Central memory CD8-positive, alpha-beta T cell (primary cell): ENCODE measurements at regions not wholly inside any gene's neighbourhood (a gene's known extent, or its start where the extent isn't known, plus 50 kb on each side); places are given as distances from the start of the nearest gene placed in this dataset.

ENCODE experiments used
- ATAC-seq: fragments of 150-1000 bp; cut with Tn5 transposase; replicated peaks from 2 replicates; pipeline ENCODE4 v1.10.0; 2022; ENCODE audit warnings: mild to moderate bottlenecking, moderate FRiP score, moderate number of reproducible peaks; ENCODE audit not compliant: poor library complexity, severe bottlenecking; ENCODE audit errors: extremely low read depth
- DNase-seq, 2 donors: peaks; one replicate each; pipeline ENCODE4 v3.0.0; 2021; ENCODE audit warnings: low spot score in 2 of 2
- H3K27ac Mint-ChIP-seq: one replicate; pipeline ENCODE4 v1.8.0; 2022; ENCODE audit warnings: low read depth, mild to moderate bottlenecking, moderate library complexity, mixed read lengths
- H3K27me3 Mint-ChIP-seq: one replicate; pipeline ENCODE4 v1.8.0; 2022; ENCODE audit warnings: mixed read lengths
- H3K36me3 Mint-ChIP-seq: one replicate; pipeline ENCODE4 v1.8.0; 2022; ENCODE audit warnings: mild to moderate bottlenecking, moderate library complexity, mixed read lengths; ENCODE audit not compliant: insufficient read depth
- H3K4me1 Mint-ChIP-seq: one replicate; pipeline ENCODE4 v1.8.0; 2022; ENCODE audit warnings: mixed read lengths
- H3K4me3 Mint-ChIP-seq: one replicate; pipeline ENCODE4 v1.8.0; 2022; ENCODE audit warnings: mild to moderate bottlenecking, moderate library complexity, mixed read lengths
- H3K9me3 Mint-ChIP-seq: one replicate; pipeline ENCODE4 v1.8.0; 2022; ENCODE audit warnings: mixed read lengths

- Mint-ChIP-seq H3K4me1 (no peaks in the 10 kb centered on the region), H3K27ac (no peak overlapping the region), H3K27me3 (peaks cover 57% of the 10 kb centered on the region), H3K4me3 (no peak overlapping the region), H3K9me3 (no peaks in the 10 kb centered on the region), H3K36me3 (no peaks in the 10 kb centered on the region)
- no peak for ATAC-seq
- DNase-seq = no peak
Measured at GRCh38 chr22:48282804-48283203, 1520.4 kb downstream of the TBC1D22A start.

DNA sequence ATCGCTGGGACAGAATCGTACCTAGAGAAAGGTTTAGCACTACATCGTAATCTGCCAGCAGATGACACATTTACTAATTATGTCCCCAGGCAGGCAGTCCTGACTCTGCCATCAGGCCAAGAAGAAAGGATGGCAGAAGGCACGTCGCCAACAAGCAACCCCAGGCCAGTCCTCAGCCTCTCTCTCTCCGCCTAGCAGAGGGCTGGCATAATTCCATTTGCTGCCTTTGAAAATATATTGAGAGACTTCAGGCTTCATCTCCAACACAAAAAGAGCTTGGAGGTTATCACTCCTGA, 1517.0 kb downstream of the TBC1D22A start:
- H3K4me1 Mint-ChIP-seq = no peaks in the 10 kb centered on the region
- H3K27me3 Mint-ChIP-seq = peaks cover 46% of the 10 kb centered on the region
- no peak overlapping the region for H3K27ac Mint-ChIP-seq
- H3K9me3 Mint-ChIP-seq = no peaks in the 10 kb centered on the region
- H3K36me3 Mint-ChIP-seq = no peaks in the 10 kb centered on the region
- DNase-seq = no peak
- no peak overlapping the region for H3K4me3 Mint-ChIP-seq
- no peak for ATAC-seq

GRCh38 chr22:48278620-48279460, 1516.4 kb downstream of the TBC1D22A start:
- no peaks in the 10 kb centered on the region for H3K4me1 Mint-ChIP-seq

GRCh38 chr22:48277868-48278581, 1515.6 kb downstream of the TBC1D22A start:
- H3K27ac Mint-ChIP-seq = no peak overlapping the region
- H3K4me1 Mint-ChIP-seq = no peaks in the 10 kb centered on the region
- no peaks in the 10 kb centered on the region for H3K9me3 Mint-ChIP-seq
- DNase-seq (no peak), ATAC-seq (no peak)
- peaks cover 46% of the 10 kb centered on the region for H3K27me3 Mint-ChIP-seq
- H3K4me3 Mint-ChIP-seq = no peak overlapping the region
- H3K36me3 Mint-ChIP-seq = no peaks in the 10 kb centered on the region

More at GRCh38 chr22:48278620-48279460, 1516.4 kb downstream of the TBC1D22A start:
- no peak overlapping the region for H3K27ac Mint-ChIP-seq
- no peaks in the 10 kb centered on the region for H3K9me3 Mint-ChIP-seq
- H3K27me3 Mint-ChIP-seq = peaks cover 46% of the 10 kb centered on the region
- no peak overlapping the region for H3K4me3 Mint-ChIP-seq
- ATAC-seq = no peak
- no peaks in the 10 kb centered on the region for H3K36me3 Mint-ChIP-seq
- DNase-seq = no peak

GRCh38 chr22:48276994-48277867, 1514.8 kb downstream of the TBC1D22A start:
- no peaks in the 10 kb centered on the region for H3K4me1 Mint-ChIP-seq
- ATAC-seq (no peak), DNase-seq (no peak)
- no peak overlapping the region for H3K27ac Mint-ChIP-seq
- H3K36me3 Mint-ChIP-seq = no peaks in the 10 kb centered on the region
- H3K4me3 Mint-ChIP-seq = no peak overlapping the region
- H3K9me3 Mint-ChIP-seq = no peaks in the 10 kb centered on the region
- H3K27me3 Mint-ChIP-seq = peaks cover 46% of the 10 kb centered on the region

DNA sequence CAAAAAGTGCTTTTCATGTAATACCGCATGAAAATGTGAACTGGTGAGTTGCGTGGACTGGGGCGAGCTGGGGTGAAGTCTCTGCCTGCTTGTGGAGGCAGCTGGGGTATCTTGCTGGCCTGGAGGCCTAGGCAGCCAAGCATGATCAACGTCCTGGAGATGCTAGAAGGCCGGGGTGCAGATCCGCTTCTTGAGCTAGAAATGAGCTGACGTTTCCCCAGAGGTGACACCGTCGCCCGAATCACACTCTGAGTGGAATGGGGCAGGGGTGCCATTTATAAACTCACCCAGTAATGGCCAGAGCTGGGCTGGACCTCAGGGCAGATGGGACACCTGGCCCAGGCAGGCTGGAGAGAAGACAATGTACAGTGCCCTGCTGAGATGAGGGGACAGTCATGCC, 1513.0 kb downstream of the TBC1D22A start:
- H3K9me3 Mint-ChIP-seq = no peaks in the 10 kb centered on the region
- no peak overlapping the region for H3K4me3 Mint-ChIP-seq
- no peak for ATAC-seq
- peaks cover 43% of the 10 kb centered on the region for H3K27me3 Mint-ChIP-seq
- no peak for DNase-seq
- H3K36me3 Mint-ChIP-seq = no peaks in the 10 kb centered on the region
- H3K4me1 Mint-ChIP-seq = no peaks in the 10 kb centered on the region
- no peak overlapping the region for H3K27ac Mint-ChIP-seq

DNA sequence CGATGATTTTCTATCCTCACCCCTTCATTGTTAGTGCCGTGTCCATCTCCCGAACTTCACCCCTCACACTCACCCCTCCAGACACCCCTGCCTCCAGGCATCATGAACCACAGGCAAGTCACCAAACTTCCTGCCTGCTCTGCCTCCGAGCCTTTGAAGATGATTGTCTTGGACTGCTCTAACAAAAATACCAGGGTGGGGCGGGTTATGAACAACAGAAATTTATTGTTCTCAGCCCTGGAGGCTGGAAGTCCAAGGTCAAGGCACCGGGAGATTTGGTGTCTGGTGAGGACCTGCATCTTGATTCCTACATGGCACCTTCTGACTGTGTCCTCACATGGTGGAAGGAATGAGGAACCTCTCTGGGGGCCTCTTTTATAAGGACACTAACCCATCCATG, 1508.3 kb downstream of the TBC1D22A start:
- Mint-ChIP-seq H3K9me3 (no peaks in the 10 kb centered on the region), H3K36me3 (no peaks in the 10 kb centered on the region), H3K4me3 (no peak overlapping the region), H3K27me3 (peaks cover 29% of the 10 kb centered on the region), H3K27ac (no peak overlapping the region), H3K4me1 (no peaks in the 10 kb centered on the region)
- DNase-seq (no peak), ATAC-seq (no peak)

DNA sequence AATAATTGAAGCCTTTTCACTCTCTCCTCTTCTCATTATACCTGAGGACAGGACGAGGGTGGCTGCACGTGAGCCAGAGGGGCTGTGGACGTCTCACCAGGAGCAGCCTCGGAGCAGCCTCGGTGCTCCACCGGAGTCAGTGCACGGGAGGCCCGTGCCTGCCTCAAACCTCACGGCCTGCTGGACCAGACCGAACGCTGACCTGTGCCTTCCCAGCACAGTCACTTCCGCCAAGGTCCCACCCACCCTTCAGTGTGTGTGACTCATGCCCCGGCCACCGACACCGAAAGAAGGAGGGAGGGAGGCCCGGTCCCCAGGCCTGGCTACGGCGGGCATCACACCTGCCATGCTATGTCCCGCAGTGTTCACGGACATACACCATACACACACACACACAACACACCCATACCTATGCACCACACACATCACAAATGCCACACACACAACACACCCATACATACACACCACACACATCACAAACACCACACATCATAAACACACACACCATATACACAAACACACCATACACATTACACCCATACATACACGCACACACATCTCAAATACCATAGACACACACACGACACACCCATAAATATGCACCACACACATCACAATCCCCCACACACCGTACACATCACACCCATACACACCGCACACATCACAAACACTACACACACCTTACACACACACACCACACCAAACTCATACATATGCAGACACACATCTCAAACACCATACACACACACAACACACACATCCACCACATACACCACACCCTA, 1506.5 kb downstream of the TBC1D22A start:
- H3K27me3 Mint-ChIP-seq = peaks cover 29% of the 10 kb centered on the region
- no peaks in the 10 kb centered on the region for H3K4me1 Mint-ChIP-seq
- ATAC-seq (no peak), DNase-seq (no peak)
- no peaks in the 10 kb centered on the region for H3K9me3 Mint-ChIP-seq
- H3K27ac Mint-ChIP-seq = no peak overlapping the region
- no peak overlapping the region for H3K4me3 Mint-ChIP-seq
- no peaks in the 10 kb centered on the region for H3K36me3 Mint-ChIP-seq

DNA sequence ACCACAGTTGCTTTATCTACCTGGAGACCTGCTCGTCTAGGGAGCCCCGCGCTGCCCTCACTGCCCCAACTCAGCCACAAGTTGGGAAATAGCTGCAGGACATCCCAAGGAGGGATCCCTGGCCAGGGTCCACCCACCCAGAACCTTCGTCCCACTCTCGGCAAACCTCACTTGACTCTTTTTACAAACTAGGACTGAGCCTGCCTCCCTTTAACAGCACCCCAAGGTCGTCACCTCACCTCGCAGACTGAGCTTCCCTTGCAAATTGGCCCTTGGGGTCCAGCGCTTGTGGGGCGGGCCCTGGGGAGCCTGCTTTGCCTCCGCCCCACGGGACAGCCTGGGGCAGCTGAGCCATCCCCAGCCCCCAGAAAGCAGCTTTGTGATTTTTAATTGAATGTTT, 1505.8 kb downstream of the TBC1D22A start:
- H3K27ac Mint-ChIP-seq = no peak overlapping the region
- no peak for ATAC-seq
- H3K9me3 Mint-ChIP-seq = no peaks in the 10 kb centered on the region
- peaks cover 29% of the 10 kb centered on the region for H3K27me3 Mint-ChIP-seq
- no peaks in the 10 kb centered on the region for H3K4me1 Mint-ChIP-seq
- no peak overlapping the region for H3K4me3 Mint-ChIP-seq
- no peak for DNase-seq
- no peaks in the 10 kb centered on the region for H3K36me3 Mint-ChIP-seq

DNA sequence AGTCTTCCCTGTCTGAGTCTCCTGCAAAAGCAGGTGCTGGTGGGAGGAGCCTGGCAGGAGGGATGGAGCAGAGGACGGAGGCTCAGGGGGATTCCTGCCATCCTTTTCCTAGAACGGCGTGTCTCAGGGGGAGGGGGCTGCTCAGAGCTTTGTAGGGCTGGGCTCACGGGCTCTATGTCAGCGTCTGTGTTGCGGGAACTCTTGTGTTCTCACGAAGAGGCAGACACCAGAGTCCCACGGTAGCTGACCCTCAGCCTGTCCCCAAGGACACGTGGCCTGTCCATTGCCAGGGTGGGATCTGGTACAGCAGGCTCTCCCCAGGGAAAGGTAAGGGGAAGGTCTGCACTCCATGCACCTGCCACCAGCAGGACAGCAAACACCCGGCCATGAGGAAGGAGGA, 1505.2 kb downstream of the TBC1D22A start:
- no peak for DNase-seq
- Mint-ChIP-seq H3K9me3 (no peaks in the 10 kb centered on the region), H3K27ac (no peak overlapping the region), H3K4me3 (no peak overlapping the region), H3K27me3 (peaks cover 29% of the 10 kb centered on the region), H3K4me1 (no peaks in the 10 kb centered on the region), H3K36me3 (no peaks in the 10 kb centered on the region)
- no peak for ATAC-seq

DNA sequence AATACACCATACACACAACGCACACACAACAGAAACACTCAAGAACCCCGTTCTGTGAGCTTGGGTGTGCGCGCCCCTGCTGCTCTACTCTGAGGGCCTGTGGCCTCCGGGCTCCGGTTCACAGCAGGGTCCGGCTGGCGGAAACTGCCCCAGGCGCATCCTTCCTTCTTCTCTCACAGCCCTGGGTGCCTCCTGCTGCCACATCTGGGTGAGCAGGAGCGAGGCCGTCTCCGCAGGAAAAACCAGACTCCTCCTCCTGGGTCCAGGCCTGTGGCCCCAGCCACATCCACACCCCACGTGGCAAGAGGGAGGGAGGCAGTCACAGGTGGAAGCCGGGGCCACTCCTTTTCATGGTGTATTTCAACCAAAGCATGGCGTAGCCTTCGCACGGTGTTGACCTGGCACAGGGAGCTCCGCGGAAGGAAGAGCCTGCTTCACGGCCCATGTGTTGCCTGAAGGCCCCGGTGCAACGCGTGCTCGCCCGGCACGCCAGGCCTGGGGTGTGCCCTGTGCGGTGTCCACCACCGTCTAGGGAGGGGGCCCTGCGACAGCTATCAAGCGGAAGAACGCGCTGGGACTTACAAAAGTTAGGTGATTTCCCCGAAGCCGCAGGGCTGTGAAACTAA, 1502.7 kb downstream of the TBC1D22A start:
- H3K4me3 Mint-ChIP-seq = no peak overlapping the region
- H3K36me3 Mint-ChIP-seq = no peaks in the 10 kb centered on the region
- no peaks in the 10 kb centered on the region for H3K4me1 Mint-ChIP-seq
- H3K27me3 Mint-ChIP-seq = peaks cover 16% of the 10 kb centered on the region
- no peaks in the 10 kb centered on the region for H3K9me3 Mint-ChIP-seq
- H3K27ac Mint-ChIP-seq = no peak overlapping the region
- ATAC-seq = no peak
- DNase-seq = no peak

GRCh38 chr22:48264586-48264985, 1502.1 kb downstream of the TBC1D22A start:
- Mint-ChIP-seq H3K27me3 (peaks cover 16% of the 10 kb centered on the region), H3K4me1 (no peaks in the 10 kb centered on the region), H3K9me3 (no peaks in the 10 kb centered on the region), H3K4me3 (no peak overlapping the region), H3K36me3 (no peaks in the 10 kb centered on the region), H3K27ac (no peak overlapping the region)
- DNase-seq (no peak), ATAC-seq (no peak)
